Dermis microvascular lymphatic vessel endothelial cell (primary cell): ENCODE measurements at regions not wholly inside any gene's neighbourhood (a gene's known extent, or its start where the extent isn't known, plus 50 kb on each side); places are given as distances from the start of the nearest gene placed in this dataset.
"Not testable (repeated sequence)": the region's sequence is repeated elsewhere in the genome, so short reads cannot be mapped to it uniquely, and the experiment has no call there.

Experiments
- DNase-seq, 2 donors: peaks; one replicate each; pipeline versions ENCODE4 v3.0.0 to v3.0.0-alpha.2; 2010; ENCODE audit warnings: low read depth in 2 of 2

DNA sequence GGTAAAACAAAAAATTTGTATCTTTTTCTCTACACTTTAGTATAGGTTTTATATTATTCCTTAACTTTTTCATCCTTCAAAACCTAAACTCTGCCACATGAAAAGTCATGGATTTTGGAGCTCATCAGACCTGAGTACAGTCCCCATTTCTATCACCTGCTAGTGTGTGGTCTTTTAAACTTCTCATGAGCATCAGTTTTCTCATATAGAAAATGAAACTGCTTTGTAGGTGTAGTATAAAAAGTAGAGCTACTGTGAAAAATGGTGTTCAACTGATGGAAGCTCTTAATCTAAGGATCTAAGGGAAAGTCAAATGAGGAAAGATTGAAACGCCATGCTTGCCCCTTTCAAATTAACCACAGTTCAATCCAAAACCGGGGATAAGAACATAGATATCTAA is 686.5 kb downstream of the MECOM start:
- DNase-seq = no peak

GRCh38 chr3:168975576-168975975 is 687.9 kb downstream of the MECOM start:
- no peak for DNase-seq

- no peak for DNase-seq
Observed at GRCh38 chr3:168974617-168975403, 688.7 kb downstream of the MECOM start.

- DNase-seq = no peak
Observed at GRCh38 chr3:168973897-168974296, 689.6 kb downstream of the MECOM start.

DNA sequence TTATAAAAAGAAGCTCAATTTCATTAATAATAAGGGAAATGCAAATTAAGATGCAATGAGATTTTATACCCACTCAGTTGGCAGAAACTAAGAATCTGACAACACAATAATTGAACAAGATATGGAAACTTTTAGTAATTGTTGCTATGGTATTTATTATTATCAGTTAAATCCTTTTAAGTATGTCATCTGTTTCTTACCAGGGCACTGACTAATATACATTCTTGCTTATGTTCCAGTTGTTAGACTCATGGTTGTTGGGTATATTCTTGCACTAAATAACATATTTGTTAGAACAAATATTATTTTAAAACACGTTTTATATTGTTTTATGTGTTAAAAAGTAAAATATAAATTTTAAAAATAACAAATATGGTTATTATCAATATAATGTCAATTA is 690.3 kb downstream of the MECOM start:
- no peak for DNase-seq

DNA sequence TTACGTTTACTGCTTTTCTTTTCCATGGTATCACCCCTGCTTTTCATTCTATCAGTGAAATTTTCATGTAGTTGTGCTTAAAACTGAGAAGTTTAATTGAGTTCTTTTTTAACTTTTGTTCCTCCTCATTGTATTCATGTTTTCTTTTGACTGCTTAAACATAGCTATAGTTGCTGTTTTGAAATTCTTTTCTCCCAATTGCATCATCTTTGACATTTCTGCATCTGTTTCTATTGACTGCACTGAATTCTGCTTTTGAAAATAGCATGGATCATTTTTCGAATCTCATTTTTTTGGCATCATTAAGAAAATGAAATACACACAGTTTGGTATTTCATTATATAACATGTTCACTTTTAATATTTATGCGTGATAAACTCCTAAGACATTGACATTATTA is 694.9 kb downstream of the MECOM start:
- DNase-seq = no peak

GRCh38 chr3:168964736-168965135 is 698.8 kb downstream of the MECOM start:
- DNase-seq = no peak

GRCh38 chr3:168961271-168961670 is 702.2 kb downstream of the MECOM start:
- no peak for DNase-seq

GRCh38 chr3:168959731-168960130 is 703.8 kb downstream of the MECOM start:
- no peak for DNase-seq

DNA sequence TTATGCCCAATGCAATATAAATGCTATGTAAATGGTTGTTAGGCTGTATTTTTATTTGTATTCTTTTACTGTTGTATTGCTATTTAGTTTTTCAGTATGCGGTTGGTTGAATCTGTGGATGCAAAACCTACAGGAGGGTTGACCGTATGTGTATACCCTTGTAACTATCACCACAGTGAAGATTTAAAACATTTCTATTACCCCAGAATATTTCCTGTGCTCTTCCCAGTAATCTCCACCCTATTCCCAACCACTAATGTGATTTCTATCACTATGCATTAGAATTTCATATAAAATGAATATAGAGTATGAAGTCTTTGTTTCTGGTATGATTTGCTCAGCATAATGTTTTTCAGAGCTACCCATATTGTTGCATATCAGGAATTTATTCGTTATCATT is 705.0 kb downstream of the MECOM start:
- DNase-seq = no peak

DNA sequence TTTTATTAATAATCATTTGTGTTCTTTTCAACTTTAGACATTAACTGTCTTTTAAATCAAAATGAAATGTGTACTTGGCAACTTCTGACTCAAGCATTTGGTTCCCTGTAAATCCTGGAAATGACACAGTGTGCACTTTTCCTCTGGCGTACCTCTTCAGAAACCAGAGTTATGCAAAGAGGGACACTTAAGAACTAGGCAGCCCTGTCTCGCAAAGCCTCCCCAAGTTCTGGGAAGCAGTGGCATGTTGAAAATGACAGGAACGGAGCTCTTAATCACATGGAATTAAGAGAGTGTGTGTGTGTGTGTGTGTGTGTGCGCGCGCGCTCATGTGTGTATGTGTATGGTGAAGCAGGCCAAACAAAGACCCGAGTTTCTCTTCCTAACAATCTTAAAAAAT is 707.4 kb downstream of the MECOM start:
- DNase-seq = no peak

GRCh38 chr3:168952551-168952950 is 711.0 kb downstream of the MECOM start:
- peak; percentile 10 to 48 for DNase-seq

- DNase-seq = no peak
Observed at GRCh38 chr3:168951884-168952283, 711.6 kb downstream of the MECOM start.

DNA sequence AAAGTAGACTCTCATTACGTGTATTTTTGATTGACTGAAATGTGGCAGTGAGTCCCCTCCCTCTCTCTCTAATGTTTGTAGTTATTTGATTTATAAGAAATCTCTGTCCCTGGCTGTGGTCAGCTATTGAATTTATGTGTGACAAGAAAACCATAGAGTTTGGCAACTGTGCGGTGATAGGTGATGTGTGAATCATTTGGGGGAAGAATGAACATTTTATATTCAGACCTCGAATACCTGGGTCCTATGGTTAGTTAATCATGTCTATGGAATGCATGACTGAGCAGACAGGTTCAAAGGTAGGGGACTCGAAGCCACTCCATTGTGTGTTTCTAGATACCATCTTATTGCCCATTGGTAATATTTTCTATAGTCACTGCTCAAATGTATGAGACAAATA is 712.1 kb downstream of the MECOM start:
- DNase-seq = no peak

GRCh38 chr3:168950622-168951021 is 712.9 kb downstream of the MECOM start:
- DNase-seq = no peak

DNA sequence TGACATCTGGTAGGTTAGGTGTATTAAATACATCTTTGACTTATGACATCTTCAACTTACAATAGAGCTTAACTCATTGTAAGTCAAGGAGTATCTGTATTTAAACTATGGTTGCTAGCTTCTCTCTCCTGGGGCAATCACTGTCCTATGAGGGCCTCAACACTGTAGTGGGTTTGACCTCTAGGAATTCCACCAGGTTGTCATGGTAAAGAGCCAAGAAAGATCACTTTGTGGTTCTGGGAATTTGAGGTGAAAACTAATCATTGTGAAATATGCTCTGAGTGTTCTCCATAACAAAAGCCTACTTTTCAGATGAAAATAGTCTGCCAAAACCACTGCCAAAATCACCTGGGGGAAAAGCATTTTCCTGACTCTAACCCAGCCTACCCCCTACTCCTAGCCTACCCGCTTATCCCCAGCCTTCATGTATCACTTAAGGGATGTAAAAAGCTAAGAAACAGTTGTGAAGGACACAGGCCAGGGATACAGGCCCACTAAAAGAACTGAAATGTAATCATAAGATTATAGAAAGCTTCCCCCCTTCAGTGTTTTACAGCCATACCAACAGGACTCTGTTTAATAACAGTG is 723.8 kb downstream of the MECOM start:
- DNase-seq = no peak

GRCh38 chr3:168933614-168934013 is 729.9 kb downstream of the MECOM start:
- DNase-seq = no peak

GRCh38 chr3:168929997-168930396 is 733.5 kb downstream of the MECOM start:
- not testable (repeated sequence) for DNase-seq

- DNase-seq = no peak
Observed at GRCh38 chr3:168926426-168926825, 737.1 kb downstream of the MECOM start.

DNA sequence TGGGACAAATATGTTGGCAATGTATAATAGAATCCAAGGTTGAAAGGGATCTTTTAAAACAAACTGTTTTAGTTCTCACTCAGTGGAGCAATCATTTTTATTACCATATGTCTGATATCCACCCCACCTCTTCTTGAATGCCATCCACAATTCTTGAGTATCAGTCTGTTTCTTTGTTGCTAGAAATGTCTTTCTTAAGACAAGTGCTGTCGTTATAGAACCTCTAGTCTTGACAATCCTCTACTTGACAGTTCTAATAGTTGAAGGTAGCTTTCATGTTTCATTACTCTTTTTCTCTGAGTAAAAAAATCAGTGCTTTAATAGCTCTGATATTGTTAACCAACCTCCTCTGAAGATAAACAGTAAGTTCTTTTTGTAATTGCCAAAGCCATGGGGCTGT is 737.9 kb downstream of the MECOM start:
- DNase-seq = no peak

DNA sequence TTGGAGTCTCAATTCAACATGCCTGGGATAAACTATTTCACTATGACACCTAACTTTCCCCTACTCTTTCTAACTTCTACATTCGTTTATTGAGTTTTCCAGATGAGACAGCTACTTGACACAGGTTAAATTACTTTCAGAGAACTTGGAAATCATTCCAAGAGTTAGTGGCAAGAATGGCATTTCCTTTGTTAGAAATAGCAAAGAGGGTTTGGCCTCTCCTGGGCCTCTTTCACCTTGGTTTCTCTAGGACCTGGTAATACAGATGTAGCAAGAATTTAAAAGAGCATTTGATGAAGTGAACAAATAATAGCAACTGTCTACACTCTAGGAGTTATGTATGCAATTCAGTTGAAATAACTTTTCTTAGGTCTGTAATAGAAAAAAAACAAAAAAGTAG is 748.9 kb downstream of the MECOM start:
- DNase-seq = peak in 1 of 2 donors; percentile 13

DNA sequence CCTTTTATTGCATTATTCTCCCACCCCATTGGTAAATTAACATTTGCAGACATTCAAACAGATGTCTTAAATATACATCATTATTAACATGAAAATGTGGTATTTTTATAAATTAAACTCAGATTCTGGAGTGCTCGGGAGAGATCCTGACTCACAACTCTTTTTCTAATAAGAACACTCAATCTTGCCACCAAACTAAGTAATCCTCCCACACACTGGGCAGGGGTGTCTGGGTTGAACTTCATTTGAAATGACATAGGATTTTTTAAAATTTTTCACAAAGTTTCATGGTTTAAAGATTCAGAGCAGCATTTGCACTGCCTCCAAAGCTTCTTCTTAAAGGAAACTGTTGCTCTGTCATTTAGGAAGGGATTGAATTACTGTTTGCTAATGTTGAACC is 754.3 kb downstream of the MECOM start:
- no peak for DNase-seq

GRCh38 chr3:168895419-168895818 is 768.1 kb downstream of the MECOM start:
- DNase-seq = no peak
